HEK293 (cell line): ENCODE measurements at regions not wholly inside any gene's neighbourhood (a gene's known extent, or its start where the extent isn't known, plus 50 kb on each side); places are given as distances from the start of the nearest gene placed in this dataset.

ENCODE experiments used
- CTCF ChIA-PET: fragments of 350-600 bp; formaldehyde crosslinking; extraction: SDS; loops from one replicate; lab custom pipeline; 2021; ENCODE audit warnings: antibody characterized with exemption; lab: Yijun Ruan, JAX
- POLR2A ChIA-PET: fragments of 300-600 bp; formaldehyde crosslinking; extraction: SDS; loops from one replicate; lab custom pipeline; 2020; ENCODE audit warnings: antibody characterized with exemption, inconsistent platforms; lab: Yijun Ruan, JAX
- H3K27ac ChIP-seq: fragments of 200-500 bp; sonication (Bioruptor generic); 2 replicates; pipeline ENCODE4 v1.5.1; 2014; ENCODE audit warnings: low read depth, low read length, control low read depth, inconsistent platforms; ENCODE audit errors: extremely low read depth
- H3K36me3 ChIP-seq, 2 experiments: fragments of 200-500 bp in 1 of 2; sonication (Bioruptor generic) in 1 of 2; 1 replicate in 1 of 2; 2 replicates in 1 of 2; pipeline ENCODE4 v1.5.1; 2014 to 2017; ENCODE audit warnings: inconsistent platforms in 2 of 2, low read length in 2 of 2; ENCODE audit not compliant: control insufficient read depth in 2 of 2, insufficient read depth in 1 of 2
- H3K4me1 ChIP-seq: fragments of 200-500 bp; sonication (Bioruptor generic); 2 replicates; pipeline ENCODE4 v1.5.1; 2014; ENCODE audit warnings: mild to moderate bottlenecking, low read length, inconsistent platforms; ENCODE audit not compliant: control insufficient read depth, insufficient read depth
- H3K4me3 ChIP-seq: 2 replicates; pipeline ENCODE4 v1.5.1; 2011; ENCODE audit warnings: low read depth, mild to moderate bottlenecking, control low read depth, low read length, moderate library complexity
- H3K9me3 ChIP-seq: fragments of 200-500 bp; sonication (Bioruptor generic); 2 replicates; pipeline ENCODE4 v1.5.1; 2014; ENCODE audit warnings: low read depth, low read length, inconsistent platforms; ENCODE audit not compliant: control insufficient read depth, insufficient read depth
- GFI1B ChIP-seq: fragments of 450-650 bp; formaldehyde crosslinking; IDR thresholded peaks from 2 replicates; pipeline ENCODE4 v1.5.1; 2016; ENCODE audit warnings: missing biosample characterization, missing genetic modification characterization
- GLIS1 ChIP-seq: fragments of 450-650 bp; formaldehyde crosslinking; IDR thresholded peaks from 2 replicates; pipeline ENCODE4 v1.5.1; 2016; ENCODE audit warnings: missing biosample characterization, missing genetic modification characterization
- HOXD13 ChIP-seq: sonication (generic); formaldehyde crosslinking; IDR thresholded peaks from 2 replicates; pipeline ENCODE4 v1.8.0; 2022; ENCODE audit warnings: missing genetic modification reagents, borderline replicate concordance
- MEIS1 ChIP-seq: sonication (generic); formaldehyde crosslinking; IDR thresholded peaks from 2 replicates; pipeline ENCODE4 v1.8.1; 2022; ENCODE audit warnings: missing genetic modification reagents, mild to moderate bottlenecking, borderline replicate concordance
- PBX3 ChIP-seq: sonication (generic); formaldehyde crosslinking; IDR thresholded peaks from 2 replicates; pipeline ENCODE4 v1.8.1; 2022; ENCODE audit warnings: mild to moderate bottlenecking, moderate library complexity, missing genetic modification reagents
- SCRT1 ChIP-seq: fragments of 450-650 bp; formaldehyde crosslinking; IDR thresholded peaks from 2 replicates; pipeline ENCODE4 v1.5.1; 2016; ENCODE audit warnings: missing biosample characterization, missing genetic modification characterization, borderline replicate concordance
- ZBTB21 ChIP-seq: fragments of 450-650 bp; formaldehyde crosslinking; IDR thresholded peaks from 2 replicates; pipeline ENCODE4 v1.5.1; 2017; ENCODE audit warnings: missing biosample characterization, missing genetic modification characterization
- ZBTB8A ChIP-seq: fragments of 450-650 bp; formaldehyde crosslinking; IDR thresholded peaks from 2 replicates; pipeline ENCODE4 v1.5.1; 2016; ENCODE audit warnings: missing biosample characterization, missing genetic modification characterization
- ZNF184 ChIP-seq: fragments of 450-650 bp; IDR thresholded peaks from 2 replicates; pipeline ENCODE4 v1.5.1; 2018; ENCODE audit warnings: missing biosample characterization, mild to moderate bottlenecking, missing genetic modification characterization
- ZNF223 ChIP-seq: fragments of 450-650 bp; formaldehyde crosslinking; IDR thresholded peaks from 2 replicates; pipeline ENCODE4 v1.5.1; 2016; ENCODE audit warnings: missing biosample characterization, missing genetic modification characterization
- ZNF239 ChIP-seq: fragments of 450-650 bp; formaldehyde crosslinking; IDR thresholded peaks from 2 replicates; pipeline ENCODE4 v1.5.1; 2016; ENCODE audit warnings: missing biosample characterization, missing genetic modification characterization
- ZNF350 ChIP-seq: fragments of 450-650 bp; formaldehyde crosslinking; IDR thresholded peaks from 2 replicates; pipeline ENCODE4 v1.5.0; 2017; ENCODE audit warnings: missing biosample characterization, mild to moderate bottlenecking, missing genetic modification characterization
- ZNF354C ChIP-seq: fragments of 450-650 bp; formaldehyde crosslinking; IDR thresholded peaks from 2 replicates; pipeline ENCODE4 v1.5.1; 2016; ENCODE audit warnings: missing biosample characterization, missing genetic modification characterization, low read depth, borderline replicate concordance
- ZNF391 ChIP-seq: fragments of 450-650 bp; formaldehyde crosslinking; IDR thresholded peaks from 2 replicates; pipeline ENCODE4 v1.5.1; 2016; ENCODE audit warnings: low read depth, missing biosample characterization, missing genetic modification characterization, borderline replicate concordance
- ZNF473 ChIP-seq: fragments of 450-650 bp; formaldehyde crosslinking; IDR thresholded peaks from 2 replicates; pipeline ENCODE4 v1.5.1; 2017; ENCODE audit warnings: missing biosample characterization, missing genetic modification characterization
- ZNF521 ChIP-seq: fragments of 450-650 bp; formaldehyde crosslinking; IDR thresholded peaks from 2 replicates; pipeline ENCODE4 v1.5.1; 2017; ENCODE audit warnings: missing biosample characterization, mild to moderate bottlenecking, missing genetic modification characterization
- ZNF555 ChIP-seq: fragments of 450-650 bp; formaldehyde crosslinking; conservative IDR thresholded peaks from 2 replicates; pipeline ENCODE4 v1.5.1; 2017; ENCODE audit warnings: missing biosample characterization, mild to moderate bottlenecking, missing genetic modification characterization, inconsistent platforms
- ZNF621 ChIP-seq: fragments of 450-650 bp; formaldehyde crosslinking; IDR thresholded peaks from 2 replicates; pipeline ENCODE4 v1.5.1; 2017; ENCODE audit warnings: missing biosample characterization, missing genetic modification characterization
- ZNF660 ChIP-seq: fragments of 450-650 bp; IDR thresholded peaks from 2 replicates; pipeline ENCODE4 v1.5.1; 2018; ENCODE audit warnings: missing biosample characterization, mild to moderate bottlenecking, missing genetic modification characterization
- ZNF791 ChIP-seq: fragments of 450-650 bp; formaldehyde crosslinking; IDR thresholded peaks from 2 replicates; pipeline ENCODE4 v1.5.1; 2016; ENCODE audit warnings: missing biosample characterization, missing genetic modification characterization
- ZXDB ChIP-seq: fragments of 450-650 bp; formaldehyde crosslinking; IDR thresholded peaks from 2 replicates; pipeline ENCODE4 v1.5.1; 2016; ENCODE audit warnings: missing biosample characterization, missing genetic modification characterization
- TF ChIP-seq, protein P1 (sequence below): fragments of 450-650 bp; formaldehyde crosslinking; IDR thresholded peaks from 2 replicates; pipeline ENCODE4 v1.5.0; 2017; ENCODE audit warnings: missing biosample characterization, missing genetic modification characterization, borderline replicate concordance

- H3K27ac ChIP-seq: no peak overlapping the region
- no peaks in the 10 kb centered on the region for H3K9me3 ChIP-seq
- no peak overlapping the region for H3K4me3 ChIP-seq
- no peaks in the 10 kb centered on the region for H3K4me1 ChIP-seq
- H3K36me3 ChIP-seq: no peaks in the 10 kb centered on the region
- TF ChIP-seq ZNF660 (tag by site-specific recombination) (no peak), ZNF473 (tag by site-specific recombination) (no peak), PBX3 (CRISPR knock-in tag) (no peak), ZNF391 (tag by site-specific recombination) (no peak), ZNF239 (tag by site-specific recombination) (no peak), HOXD13 (CRISPR knock-in tag) (no peak), GFI1B (tag by site-specific recombination) (no peak), MEIS1 (CRISPR knock-in tag) (no peak), ZBTB8A (tag by site-specific recombination) (no peak), SCRT1 (tag by site-specific recombination) (no peak), ZNF521 (tag by site-specific recombination) (no peak), ZNF621 (tag by site-specific recombination) (no peak), ZNF555 (tag by site-specific recombination) (no peak), ZNF350 (tag by site-specific recombination) (no peak), ZBTB21 (tag by site-specific recombination) (no peak), ZNF354C (tag by site-specific recombination) (no peak), ZXDB (no peak)
- TF ChIP-seq, protein P1, sequence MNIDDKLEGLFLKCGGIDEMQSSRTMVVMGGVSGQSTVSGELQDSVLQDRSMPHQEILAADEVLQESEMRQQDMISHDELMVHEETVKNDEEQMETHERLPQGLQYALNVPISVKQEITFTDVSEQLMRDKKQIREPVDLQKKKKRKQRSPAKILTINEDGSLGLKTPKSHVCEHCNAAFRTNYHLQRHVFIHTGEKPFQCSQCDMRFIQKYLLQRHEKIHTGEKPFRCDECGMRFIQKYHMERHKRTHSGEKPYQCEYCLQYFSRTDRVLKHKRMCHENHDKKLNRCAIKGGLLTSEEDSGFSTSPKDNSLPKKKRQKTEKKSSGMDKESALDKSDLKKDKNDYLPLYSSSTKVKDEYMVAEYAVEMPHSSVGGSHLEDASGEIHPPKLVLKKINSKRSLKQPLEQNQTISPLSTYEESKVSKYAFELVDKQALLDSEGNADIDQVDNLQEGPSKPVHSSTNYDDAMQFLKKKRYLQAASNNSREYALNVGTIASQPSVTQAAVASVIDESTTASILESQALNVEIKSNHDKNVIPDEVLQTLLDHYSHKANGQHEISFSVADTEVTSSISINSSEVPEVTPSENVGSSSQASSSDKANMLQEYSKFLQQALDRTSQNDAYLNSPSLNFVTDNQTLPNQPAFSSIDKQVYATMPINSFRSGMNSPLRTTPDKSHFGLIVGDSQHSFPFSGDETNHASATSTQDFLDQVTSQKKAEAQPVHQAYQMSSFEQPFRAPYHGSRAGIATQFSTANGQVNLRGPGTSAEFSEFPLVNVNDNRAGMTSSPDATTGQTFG (tag by site-specific recombination): no peak
- POLR2A ChIA-PET: no interaction called here
- CTCF ChIA-PET: no interaction called here
These were observed 174.9 kb upstream of the C11orf87 start for GRCh38 chr11:109247071-109247470.

DNA sequence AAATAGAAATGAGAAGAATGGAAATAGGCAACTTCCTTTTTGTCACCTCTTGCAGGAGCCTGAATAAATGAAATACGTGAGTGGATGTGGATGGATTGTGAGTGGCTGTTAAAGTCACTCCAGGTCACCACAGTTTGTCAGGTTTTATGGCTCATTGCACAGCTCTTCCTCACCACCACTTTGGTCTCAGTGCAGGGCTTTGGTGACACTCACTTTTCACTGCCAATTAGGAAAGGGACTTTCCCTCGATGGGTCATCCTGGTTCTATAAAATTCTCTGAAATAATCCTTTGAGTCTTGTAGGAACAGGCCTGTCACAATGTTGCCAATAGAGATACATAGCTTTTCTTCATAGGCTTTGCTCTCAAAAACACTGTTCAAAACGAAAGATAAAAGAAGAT lies 172.4 kb upstream of the C11orf87 start:
- H3K4me1 ChIP-seq: no peaks in the 10 kb centered on the region
- H3K27ac ChIP-seq: no peak overlapping the region
- POLR2A ChIA-PET: no interaction called here
- TF ChIP-seq ZNF184 (tag by site-specific recombination): no peak
- TF ChIP-seq ZNF223: no peak
- TF ChIP-seq ZNF791 (tag by site-specific recombination): no peak
- H3K9me3 ChIP-seq: no peaks in the 10 kb centered on the region
- no peak overlapping the region for H3K4me3 ChIP-seq
- H3K36me3 ChIP-seq: no peaks in the 10 kb centered on the region
- CTCF ChIA-PET: no interaction called here

GRCh38 chr11:109251230-109251629 lies 170.8 kb upstream of the C11orf87 start:
- H3K27ac ChIP-seq: no peak overlapping the region
- POLR2A ChIA-PET: no interaction called here
- CTCF ChIA-PET: no interaction called here
- H3K4me3 ChIP-seq: no peak overlapping the region
- no peaks in the 10 kb centered on the region for H3K9me3 ChIP-seq
- no peaks in the 10 kb centered on the region for H3K36me3 ChIP-seq
- TF ChIP-seq GLIS1 (tag by site-specific recombination): no peak
- H3K4me1 ChIP-seq: no peaks in the 10 kb centered on the region
